ENCODE measurements at regions not wholly inside any gene's neighbourhood (a gene's known extent, or its start where the extent isn't known, plus 50 kb on each side); places are given as distances from the start of the nearest gene placed in this dataset.

GRCh38 chr4:110977554-110977953, 354.7 kb upstream of the PITX2 start:
- H3K4me1 Mint-ChIP-seq (ENCODE audit: unreplicated experiment), result peaks cover 16% of the 10 kb centered on the region
- H3K36me3 Mint-ChIP-seq (ENCODE audit: low read depth, unreplicated experiment), result no peaks in the 10 kb centered on the region
- DNase-seq (ENCODE audit: low spot score), result no peak
- H3K27ac Mint-ChIP-seq (ENCODE audit: unreplicated experiment), result no peak overlapping the region
- no peaks in the 10 kb centered on the region for H3K27me3 Mint-ChIP-seq (ENCODE audit: unreplicated experiment)
- TF ChIP-seq CTCF (IDR thresholded peaks at IDR 0.05; ENCODE audit: unreplicated experiment), result no peak
- H3K4me3 Mint-ChIP-seq (ENCODE audit: unreplicated experiment), result no peak overlapping the region
- no peaks in the 10 kb centered on the region for H3K9me3 Mint-ChIP-seq (ENCODE audit: unreplicated experiment)

DNA sequence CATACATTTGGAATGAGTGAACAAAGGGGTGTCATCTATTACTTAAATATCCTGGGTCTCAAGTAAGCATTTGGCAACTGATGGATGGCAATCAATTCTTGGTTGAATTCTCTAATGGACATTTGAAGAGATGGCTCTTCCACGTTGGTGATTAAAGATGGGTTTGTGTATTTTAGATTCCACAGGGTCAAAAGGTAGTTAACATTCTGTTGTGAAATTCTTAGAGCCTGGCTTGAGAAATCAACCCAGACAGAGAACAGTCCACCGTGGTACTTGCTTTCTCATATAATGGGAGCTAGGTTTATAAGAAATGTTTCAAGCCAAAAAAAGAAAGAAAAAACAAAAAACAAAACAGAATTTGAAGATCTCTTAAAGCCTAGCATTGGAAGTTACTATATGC, 355.9 kb upstream of the PITX2 start:
- Mint-ChIP-seq H3K4me1 (ENCODE audit: unreplicated experiment) (peaks cover 16% of the 10 kb centered on the region), H3K27me3 (ENCODE audit: unreplicated experiment) (no peaks in the 10 kb centered on the region), H3K9me3 (ENCODE audit: unreplicated experiment) (no peaks in the 10 kb centered on the region), H3K36me3 (ENCODE audit: low read depth, unreplicated experiment) (no peaks in the 10 kb centered on the region), H3K27ac (ENCODE audit: unreplicated experiment) (no peak overlapping the region), H3K4me3 (ENCODE audit: unreplicated experiment) (no peak overlapping the region)
- DNase-seq (ENCODE audit: low spot score), result no peak
- no peak for TF ChIP-seq CTCF (IDR thresholded peaks at IDR 0.05; ENCODE audit: unreplicated experiment)

- no peak for TF ChIP-seq CTCF (IDR thresholded peaks at IDR 0.05; ENCODE audit: unreplicated experiment)
- Mint-ChIP-seq H3K27ac (ENCODE audit: unreplicated experiment) (no peak overlapping the region), H3K4me1 (ENCODE audit: unreplicated experiment) (no peaks in the 10 kb centered on the region), H3K36me3 (ENCODE audit: low read depth, unreplicated experiment) (no peaks in the 10 kb centered on the region), H3K27me3 (ENCODE audit: unreplicated experiment) (no peaks in the 10 kb centered on the region), H3K9me3 (ENCODE audit: unreplicated experiment) (no peaks in the 10 kb centered on the region), H3K4me3 (ENCODE audit: unreplicated experiment) (no peak overlapping the region)
- DNase-seq (ENCODE audit: low spot score), result no peak
Measured at GRCh38 chr4:110982486-110982885, 359.6 kb upstream of the PITX2 start.

GRCh38 chr4:110988722-110989121, 365.8 kb upstream of the PITX2 start:
- H3K9me3 Mint-ChIP-seq (ENCODE audit: unreplicated experiment), result no peaks in the 10 kb centered on the region
- H3K27ac Mint-ChIP-seq (ENCODE audit: unreplicated experiment), result no peak overlapping the region
- no peak for TF ChIP-seq CTCF (IDR thresholded peaks at IDR 0.05; ENCODE audit: unreplicated experiment)
- H3K27me3 Mint-ChIP-seq (ENCODE audit: unreplicated experiment), result no peaks in the 10 kb centered on the region
- no peak for DNase-seq (ENCODE audit: low spot score)
- no peaks in the 10 kb centered on the region for H3K4me1 Mint-ChIP-seq (ENCODE audit: unreplicated experiment)
- H3K36me3 Mint-ChIP-seq (ENCODE audit: low read depth, unreplicated experiment), result no peaks in the 10 kb centered on the region
- H3K4me3 Mint-ChIP-seq (ENCODE audit: unreplicated experiment), result no peak overlapping the region

DNA sequence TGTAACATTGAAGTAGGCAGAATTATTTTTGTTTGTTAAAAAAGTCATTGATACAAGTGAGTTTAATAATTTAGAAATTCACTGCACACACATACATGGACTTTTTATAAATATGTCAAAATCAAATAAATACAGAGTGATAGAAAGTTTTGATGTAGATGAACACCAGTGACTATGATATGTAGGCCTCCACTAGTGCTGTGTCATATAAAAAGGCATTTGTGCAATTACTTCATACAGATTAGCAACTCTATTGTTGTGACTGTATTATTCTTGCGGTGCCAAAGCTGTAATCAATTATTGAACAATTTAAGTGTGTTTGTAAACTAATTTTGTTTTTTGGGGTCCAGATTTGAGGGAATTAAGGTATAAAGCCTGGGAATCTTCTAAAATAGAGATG, 366.2 kb upstream of the PITX2 start:
- no peak for TF ChIP-seq CTCF (IDR thresholded peaks at IDR 0.05; ENCODE audit: unreplicated experiment)
- no peaks in the 10 kb centered on the region for H3K27me3 Mint-ChIP-seq (ENCODE audit: unreplicated experiment)
- DNase-seq (ENCODE audit: low spot score), result no peak
- H3K36me3 Mint-ChIP-seq (ENCODE audit: low read depth, unreplicated experiment), result no peaks in the 10 kb centered on the region
- no peaks in the 10 kb centered on the region for H3K4me1 Mint-ChIP-seq (ENCODE audit: unreplicated experiment)
- H3K9me3 Mint-ChIP-seq (ENCODE audit: unreplicated experiment), result no peaks in the 10 kb centered on the region
- H3K27ac Mint-ChIP-seq (ENCODE audit: unreplicated experiment), result no peak overlapping the region
- H3K4me3 Mint-ChIP-seq (ENCODE audit: unreplicated experiment), result no peak overlapping the region
